DND-41 (cell line): ENCODE measurements at regions not wholly inside any gene's neighbourhood (a gene's known extent, or its start where the extent isn't known, plus 50 kb on each side); places are given as distances from the start of the nearest gene placed in this dataset.

Source experiments
- EZH2 ChIP-seq: IDR thresholded peaks from 3 replicates; pipeline ENCODE4 v1.6.1; 2012; ENCODE audit warnings: borderline replicate concordance, low read depth, mild to moderate bottlenecking, moderate library complexity, low read length, inconsistent platforms; ENCODE audit not compliant: severe bottlenecking
- TF ChIP-seq, protein P1 (sequence below): IDR thresholded peaks from 2 replicates; pipeline ENCODE4 v1.5.1; 2012; ENCODE audit warnings: borderline replicate concordance, low read length, moderate library complexity, mild to moderate bottlenecking; ENCODE audit not compliant: poor library complexity, severe bottlenecking; ENCODE audit errors: extremely low read depth

DNA sequence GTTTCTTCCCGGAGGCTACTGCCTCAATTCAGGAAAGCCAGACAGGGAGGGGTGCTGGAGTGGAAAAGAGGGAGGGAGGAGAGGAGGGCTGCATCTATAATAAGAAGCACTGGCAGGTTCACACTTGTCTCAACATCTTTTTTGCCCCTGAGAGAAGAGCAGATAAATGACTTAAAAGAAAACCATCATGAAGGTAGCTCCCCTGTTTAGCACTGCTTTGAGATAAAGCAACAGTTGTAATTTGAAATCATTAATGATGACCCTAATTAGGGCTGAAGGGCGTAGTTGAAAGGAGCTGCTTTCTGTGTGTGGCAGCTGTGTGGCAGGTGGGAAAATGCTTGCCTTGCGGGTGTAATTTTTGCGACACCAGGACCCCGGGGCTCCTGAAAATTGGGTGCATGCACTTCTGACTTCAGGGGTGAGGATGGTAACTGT, 222.8 kb upstream of the IL12A start:
- TF ChIP-seq, protein P1, sequence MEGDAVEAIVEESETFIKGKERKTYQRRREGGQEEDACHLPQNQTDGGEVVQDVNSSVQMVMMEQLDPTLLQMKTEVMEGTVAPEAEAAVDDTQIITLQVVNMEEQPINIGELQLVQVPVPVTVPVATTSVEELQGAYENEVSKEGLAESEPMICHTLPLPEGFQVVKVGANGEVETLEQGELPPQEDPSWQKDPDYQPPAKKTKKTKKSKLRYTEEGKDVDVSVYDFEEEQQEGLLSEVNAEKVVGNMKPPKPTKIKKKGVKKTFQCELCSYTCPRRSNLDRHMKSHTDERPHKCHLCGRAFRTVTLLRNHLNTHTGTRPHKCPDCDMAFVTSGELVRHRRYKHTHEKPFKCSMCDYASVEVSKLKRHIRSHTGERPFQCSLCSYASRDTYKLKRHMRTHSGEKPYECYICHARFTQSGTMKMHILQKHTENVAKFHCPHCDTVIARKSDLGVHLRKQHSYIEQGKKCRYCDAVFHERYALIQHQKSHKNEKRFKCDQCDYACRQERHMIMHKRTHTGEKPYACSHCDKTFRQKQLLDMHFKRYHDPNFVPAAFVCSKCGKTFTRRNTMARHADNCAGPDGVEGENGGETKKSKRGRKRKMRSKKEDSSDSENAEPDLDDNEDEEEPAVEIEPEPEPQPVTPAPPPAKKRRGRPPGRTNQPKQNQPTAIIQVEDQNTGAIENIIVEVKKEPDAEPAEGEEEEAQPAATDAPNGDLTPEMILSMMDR = no peak
- no peak for TF ChIP-seq EZH2
